Activated naive CD4-positive, alpha-beta T cell treated with anti-CD3 and anti-CD28 coated beads, Interleukin-2, amount 50 U/mL, for 24 hours (primary cell): ENCODE measurements at regions not wholly inside any gene's neighbourhood (a gene's known extent, or its start where the extent isn't known, plus 50 kb on each side); places are given as distances from the start of the nearest gene placed in this dataset.

Experiments
- H3K27ac Mint-ChIP-seq: one replicate; pipeline ENCODE4 v1.8.0; 2021; ENCODE audit warnings: mild to moderate bottlenecking, mixed read lengths
- H3K27me3 Mint-ChIP-seq: one replicate; pipeline ENCODE4 v1.8.0; 2021; ENCODE audit warnings: mixed read lengths
- H3K36me3 Mint-ChIP-seq: one replicate; pipeline ENCODE4 v1.8.0; 2021; ENCODE audit warnings: mixed read lengths
- H3K4me1 Mint-ChIP-seq: one replicate; pipeline ENCODE4 v1.8.0; 2021; ENCODE audit warnings: mixed read lengths
- H3K4me3 Mint-ChIP-seq: one replicate; pipeline ENCODE4 v1.8.0; 2021; ENCODE audit warnings: mild to moderate bottlenecking, mixed read lengths
- H3K9me3 Mint-ChIP-seq: one replicate; pipeline ENCODE4 v1.8.0; 2021; ENCODE audit warnings: mixed read lengths

DNA sequence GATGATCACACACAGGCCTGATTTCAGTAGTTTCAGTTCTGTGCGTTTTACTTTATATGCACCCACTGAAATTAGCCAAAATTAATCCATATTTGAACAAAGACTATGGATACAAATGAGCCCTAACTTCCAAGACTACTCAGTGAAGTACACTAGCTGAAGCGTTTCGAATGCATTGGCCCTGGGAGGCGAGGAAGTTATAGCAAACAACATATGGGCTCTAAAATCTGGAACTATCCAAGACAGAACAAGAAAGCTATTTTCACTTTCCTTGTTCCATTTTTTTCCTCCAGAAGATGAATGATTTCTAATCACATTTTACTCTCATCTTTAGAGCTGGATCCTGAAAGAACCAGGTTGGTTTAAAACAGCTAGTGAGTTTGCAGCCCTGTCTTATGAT is 399.4 kb upstream of the HNRNPA3 start:
- Mint-ChIP-seq H3K4me3 (no peak overlapping the region), H3K36me3 (no peaks in the 10 kb centered on the region), H3K27me3 (no peaks in the 10 kb centered on the region), H3K9me3 (no peaks in the 10 kb centered on the region), H3K4me1 (peaks cover 13% of the 10 kb centered on the region), H3K27ac (no peak overlapping the region)

DNA sequence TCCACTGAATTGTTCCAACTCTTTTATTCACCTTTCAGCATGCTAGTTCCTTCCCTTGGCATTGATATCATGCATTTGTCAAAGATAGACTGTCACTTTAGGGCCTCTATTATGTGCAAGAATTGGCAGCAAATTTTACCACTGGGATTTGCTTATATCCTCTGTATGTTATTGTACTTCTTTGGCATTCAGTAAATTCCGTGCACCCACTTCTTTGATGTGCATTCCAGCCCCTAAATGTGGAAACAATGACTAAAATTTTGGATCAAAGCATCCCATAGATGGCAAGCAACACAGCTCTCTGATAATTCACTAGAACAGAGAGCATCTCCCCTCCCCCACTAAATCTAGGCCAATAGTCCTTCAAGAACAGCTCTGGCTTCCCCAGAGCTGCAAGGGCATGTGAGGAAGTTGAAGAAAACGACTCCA is 399.0 kb upstream of the HNRNPA3 start:
- H3K9me3 Mint-ChIP-seq = no peaks in the 10 kb centered on the region
- no peak overlapping the region for H3K27ac Mint-ChIP-seq
- no peak overlapping the region for H3K4me3 Mint-ChIP-seq
- no peaks in the 10 kb centered on the region for H3K27me3 Mint-ChIP-seq
- no peaks in the 10 kb centered on the region for H3K36me3 Mint-ChIP-seq
- peaks cover 13% of the 10 kb centered on the region for H3K4me1 Mint-ChIP-seq

DNA sequence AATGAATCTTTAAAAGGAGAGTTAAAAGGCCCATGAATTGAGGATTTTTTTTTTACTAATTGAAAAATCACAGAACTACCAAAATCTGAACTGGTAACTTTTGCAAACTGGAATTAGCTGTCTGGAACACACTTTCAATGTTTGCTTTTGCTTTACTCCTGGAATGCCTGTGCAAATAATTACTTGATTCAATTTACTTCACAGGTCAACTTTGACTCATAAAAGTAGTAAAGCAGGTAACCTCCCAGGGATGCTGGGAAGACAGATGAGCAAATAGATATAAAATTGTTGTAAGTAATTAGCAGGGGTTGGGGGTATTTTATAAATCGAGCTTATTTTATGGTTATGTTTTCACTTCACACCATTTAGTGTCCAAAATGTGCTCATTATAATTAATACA is 398.3 kb upstream of the HNRNPA3 start:
- Mint-ChIP-seq H3K27ac (no peak overlapping the region), H3K4me1 (peaks cover 13% of the 10 kb centered on the region), H3K36me3 (no peaks in the 10 kb centered on the region), H3K9me3 (no peaks in the 10 kb centered on the region), H3K27me3 (no peaks in the 10 kb centered on the region), H3K4me3 (no peak overlapping the region)

DNA sequence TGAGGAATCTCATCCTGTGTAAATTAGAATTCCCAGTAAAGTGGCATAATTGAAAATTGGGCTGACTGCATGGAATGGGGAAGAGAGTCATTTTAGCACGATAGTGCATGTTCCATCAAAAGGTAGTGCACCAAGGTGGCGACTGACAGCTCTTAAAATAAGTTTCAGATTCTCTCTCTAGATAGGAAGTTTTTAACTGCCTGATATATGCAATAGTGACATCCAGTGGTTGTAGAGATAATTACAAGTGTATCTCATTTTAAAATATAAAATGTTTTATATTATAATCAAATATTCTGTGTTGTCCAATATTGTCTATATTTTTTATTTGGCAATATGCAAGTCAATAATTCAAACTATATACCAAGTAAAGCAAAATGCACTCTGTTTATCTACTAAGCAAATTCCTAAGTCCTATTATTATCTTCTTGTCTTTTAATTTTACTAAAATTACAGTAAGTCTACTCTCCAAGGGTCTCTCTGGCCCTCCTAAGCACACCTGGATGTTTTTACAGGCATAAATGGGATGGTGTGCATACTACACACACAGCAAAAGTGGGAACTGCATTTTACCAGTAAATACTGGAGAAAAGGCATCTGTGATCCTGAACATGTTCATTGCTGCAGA is 397.7 kb upstream of the HNRNPA3 start:
- Mint-ChIP-seq H3K27ac (no peak overlapping the region), H3K36me3 (no peaks in the 10 kb centered on the region), H3K9me3 (no peaks in the 10 kb centered on the region), H3K4me3 (peak overlapping the region; percentile 21), H3K4me1 (peaks cover 13% of the 10 kb centered on the region), H3K27me3 (no peaks in the 10 kb centered on the region)

DNA sequence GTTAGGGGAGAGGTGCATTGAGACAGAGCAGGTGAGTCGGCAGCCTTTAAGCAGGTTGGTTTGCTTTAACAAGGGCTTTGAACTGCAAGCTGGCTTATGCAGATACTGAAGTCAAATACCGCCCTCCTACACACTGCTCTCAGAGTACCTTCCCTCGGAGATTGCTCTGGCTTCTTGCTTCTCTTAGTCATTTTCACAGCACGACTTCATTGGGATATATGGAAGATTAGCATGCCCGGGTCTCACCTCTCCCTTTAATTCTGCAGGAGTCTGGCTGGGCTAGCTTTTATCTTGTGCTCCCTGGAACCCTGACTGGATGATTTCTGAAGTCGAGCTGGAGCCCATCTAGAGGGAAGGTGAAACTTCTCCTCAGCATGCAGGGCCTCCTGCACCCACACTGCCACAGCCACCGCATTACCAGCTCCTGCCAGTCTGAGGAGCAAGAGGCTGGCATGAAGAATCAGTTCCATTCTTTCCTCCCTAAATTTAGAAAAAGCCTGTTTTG is 395.5 kb upstream of the HNRNPA3 start:
- Mint-ChIP-seq H3K4me1 (peaks cover 16% of the 10 kb centered on the region), H3K4me3 (no peak overlapping the region), H3K9me3 (no peaks in the 10 kb centered on the region), H3K27ac (no peak overlapping the region), H3K27me3 (no peaks in the 10 kb centered on the region), H3K36me3 (no peaks in the 10 kb centered on the region)

DNA sequence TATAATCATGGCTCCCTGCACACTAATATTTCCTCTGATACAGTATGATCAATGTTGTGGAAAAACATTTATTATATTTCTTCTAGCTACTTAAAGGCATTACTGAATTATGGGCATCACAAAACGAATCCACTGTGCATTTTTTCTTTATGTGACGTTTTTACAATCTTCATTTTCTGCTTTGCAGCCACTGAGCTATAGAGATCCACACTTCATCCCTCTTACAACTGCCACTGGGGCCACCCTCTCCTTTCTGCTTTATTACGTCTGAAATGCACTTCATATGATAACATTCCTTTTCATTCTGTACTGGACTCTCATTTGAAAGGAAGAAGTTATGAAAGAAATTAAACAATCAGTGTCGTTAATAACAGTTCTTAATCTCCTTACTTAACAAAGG is 394.5 kb upstream of the HNRNPA3 start:
- Mint-ChIP-seq H3K27ac (no peak overlapping the region), H3K4me3 (no peak overlapping the region), H3K4me1 (peaks cover 22% of the 10 kb centered on the region), H3K9me3 (no peaks in the 10 kb centered on the region), H3K27me3 (no peaks in the 10 kb centered on the region), H3K36me3 (no peaks in the 10 kb centered on the region)

DNA sequence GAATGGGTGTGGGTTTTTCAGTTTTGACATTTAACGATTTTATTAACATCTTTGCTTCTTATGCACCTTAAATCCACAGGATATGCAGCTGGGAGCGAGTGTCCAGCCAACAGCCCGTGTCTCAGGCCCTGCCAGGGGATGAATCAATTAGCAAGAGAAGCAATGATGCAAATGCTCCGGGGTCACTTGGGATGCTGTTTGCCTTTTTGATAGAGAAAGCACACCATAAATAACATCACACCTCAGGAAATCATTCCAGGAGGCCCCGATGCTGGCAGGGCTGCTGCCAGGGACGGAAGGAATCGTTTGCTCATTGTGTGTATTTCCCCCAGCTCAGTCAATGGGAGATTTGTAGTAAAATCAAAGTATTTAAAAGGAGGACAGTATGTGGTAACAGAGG is 394.0 kb upstream of the HNRNPA3 start:
- H3K4me1 Mint-ChIP-seq = peaks cover 22% of the 10 kb centered on the region

DNA sequence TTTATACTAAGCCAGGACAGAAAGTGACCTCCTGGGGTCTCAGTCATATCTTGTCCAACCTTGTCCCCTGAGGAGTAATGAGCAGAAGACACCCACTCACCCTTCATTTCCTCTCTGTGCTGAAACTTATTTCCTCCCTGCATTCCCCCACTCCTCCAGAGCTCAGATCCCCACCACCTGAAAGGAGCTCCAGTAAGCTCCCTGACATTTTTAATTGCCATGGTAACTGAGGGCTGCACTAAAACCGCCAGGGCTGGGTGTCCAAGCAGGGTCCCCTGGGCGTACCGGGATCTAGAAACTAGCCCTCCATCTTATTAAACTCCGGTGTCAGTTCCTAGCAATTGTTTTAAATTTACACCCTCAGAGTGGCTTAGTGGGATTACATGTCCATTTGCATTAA is 393.3 kb upstream of the HNRNPA3 start:
- Mint-ChIP-seq H3K9me3 (no peaks in the 10 kb centered on the region), H3K36me3 (no peaks in the 10 kb centered on the region), H3K27me3 (no peaks in the 10 kb centered on the region), H3K27ac (no peak overlapping the region), H3K4me3 (no peak overlapping the region), H3K4me1 (peaks cover 29% of the 10 kb centered on the region)

More for the DNA sequence above, 394.0 kb upstream of the HNRNPA3 start:
- no peaks in the 10 kb centered on the region for H3K27me3 Mint-ChIP-seq
- H3K27ac Mint-ChIP-seq = no peak overlapping the region
- H3K4me3 Mint-ChIP-seq = no peak overlapping the region
- H3K9me3 Mint-ChIP-seq = no peaks in the 10 kb centered on the region
- H3K36me3 Mint-ChIP-seq = no peaks in the 10 kb centered on the region

DNA sequence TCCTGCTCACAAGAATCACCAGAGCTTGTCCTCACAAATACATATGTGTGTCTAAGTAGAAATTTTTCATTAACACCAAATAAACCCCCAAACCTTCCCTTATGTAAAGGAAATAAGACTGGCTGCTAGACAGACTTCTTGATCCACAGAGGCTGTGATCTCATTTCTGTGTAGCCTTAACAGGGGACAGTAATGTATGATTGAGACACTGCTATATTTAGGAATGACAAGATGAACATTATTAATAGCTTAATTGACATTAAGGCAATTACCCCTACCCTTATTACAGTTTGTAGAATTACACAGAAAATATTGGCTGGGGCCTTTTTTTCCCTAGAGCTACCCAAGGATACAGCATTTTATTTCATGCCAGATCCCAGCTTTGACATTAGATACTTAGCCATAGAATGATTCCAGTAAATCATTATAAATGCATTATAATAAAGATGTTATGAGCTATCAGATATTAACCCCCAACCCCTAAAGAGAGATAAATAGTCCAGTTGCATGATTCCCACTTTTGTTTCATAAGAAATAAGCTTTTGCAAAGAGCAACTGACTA is 392.1 kb upstream of the HNRNPA3 start:
- no peak overlapping the region for H3K27ac Mint-ChIP-seq
- H3K4me3 Mint-ChIP-seq = no peak overlapping the region
- no peaks in the 10 kb centered on the region for H3K36me3 Mint-ChIP-seq
- H3K4me1 Mint-ChIP-seq = peaks cover 35% of the 10 kb centered on the region
- no peaks in the 10 kb centered on the region for H3K9me3 Mint-ChIP-seq
- no peaks in the 10 kb centered on the region for H3K27me3 Mint-ChIP-seq

DNA sequence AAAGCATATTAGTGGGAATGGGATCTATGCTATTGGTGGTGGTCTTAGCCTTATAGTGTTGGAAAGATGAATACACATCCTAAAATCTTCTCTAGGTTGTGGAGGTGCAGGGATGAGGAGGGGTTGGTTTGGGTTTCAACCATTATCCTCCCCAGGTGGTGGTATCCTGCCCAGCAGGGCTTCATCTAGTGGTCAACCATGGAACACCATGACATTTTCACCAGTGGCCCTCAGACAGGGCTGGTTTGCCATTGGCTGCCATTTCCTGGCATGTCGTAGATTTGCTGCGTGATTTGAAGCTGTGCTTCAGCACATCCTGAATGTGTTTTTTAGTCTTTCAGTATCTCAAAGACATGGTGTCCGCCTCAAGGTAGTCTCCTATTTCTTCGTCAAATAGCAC is 391.2 kb upstream of the HNRNPA3 start:
- no peaks in the 10 kb centered on the region for H3K36me3 Mint-ChIP-seq
- H3K9me3 Mint-ChIP-seq = no peaks in the 10 kb centered on the region
- H3K27ac Mint-ChIP-seq = no peak overlapping the region
- H3K27me3 Mint-ChIP-seq = no peaks in the 10 kb centered on the region
- H3K4me1 Mint-ChIP-seq = peaks cover 40% of the 10 kb centered on the region
- H3K4me3 Mint-ChIP-seq = no peak overlapping the region

DNA sequence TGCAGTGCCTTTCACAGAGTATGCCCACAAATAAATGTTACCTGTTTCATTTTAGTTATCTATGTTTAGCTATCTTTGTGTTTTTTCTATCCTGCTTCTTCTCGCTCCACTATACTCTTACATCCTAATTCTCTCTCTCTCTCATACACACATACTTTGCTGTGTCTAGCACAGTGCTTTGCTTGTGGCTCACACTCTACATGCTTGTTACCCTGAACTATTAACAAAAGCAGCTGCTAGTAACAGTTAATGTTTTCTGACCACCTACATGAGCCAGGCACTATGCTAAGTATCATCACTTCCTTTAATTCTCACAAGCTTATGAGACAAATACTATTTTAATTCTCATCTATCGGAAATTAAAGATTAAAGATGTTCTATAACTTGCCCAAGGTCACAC is 390.5 kb upstream of the HNRNPA3 start:
- H3K4me1 Mint-ChIP-seq = peaks cover 47% of the 10 kb centered on the region
- H3K9me3 Mint-ChIP-seq = no peaks in the 10 kb centered on the region
- H3K27ac Mint-ChIP-seq = no peak overlapping the region
- no peak overlapping the region for H3K4me3 Mint-ChIP-seq
- no peaks in the 10 kb centered on the region for H3K27me3 Mint-ChIP-seq
- no peaks in the 10 kb centered on the region for H3K36me3 Mint-ChIP-seq

DNA sequence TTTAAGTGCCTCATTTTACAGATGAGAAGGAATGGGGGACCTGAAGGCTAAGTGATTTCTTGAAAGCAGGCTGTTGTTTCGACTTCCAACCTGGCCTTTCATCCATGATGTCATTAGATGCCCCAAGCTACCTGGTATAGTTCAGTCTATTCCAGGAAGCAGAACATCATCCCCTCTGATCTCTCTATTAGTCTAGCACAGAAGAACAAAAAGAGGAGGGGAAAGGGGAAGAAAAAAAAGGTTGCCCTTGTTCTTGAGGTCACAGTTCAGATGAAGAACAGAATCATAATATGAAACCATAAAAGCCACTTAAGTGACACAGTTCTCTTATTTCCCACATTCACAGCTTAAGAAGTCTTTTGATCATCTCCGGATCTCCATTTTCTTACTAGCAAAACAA is 386.2 kb upstream of the HNRNPA3 start:
- Mint-ChIP-seq H3K27ac (peak overlapping the region; percentile 82), H3K4me3 (peak overlapping the region; percentile 37), H3K36me3 (no peaks in the 10 kb centered on the region), H3K9me3 (no peaks in the 10 kb centered on the region), H3K4me1 (peaks cover 67% of the 10 kb centered on the region), H3K27me3 (no peaks in the 10 kb centered on the region)

DNA sequence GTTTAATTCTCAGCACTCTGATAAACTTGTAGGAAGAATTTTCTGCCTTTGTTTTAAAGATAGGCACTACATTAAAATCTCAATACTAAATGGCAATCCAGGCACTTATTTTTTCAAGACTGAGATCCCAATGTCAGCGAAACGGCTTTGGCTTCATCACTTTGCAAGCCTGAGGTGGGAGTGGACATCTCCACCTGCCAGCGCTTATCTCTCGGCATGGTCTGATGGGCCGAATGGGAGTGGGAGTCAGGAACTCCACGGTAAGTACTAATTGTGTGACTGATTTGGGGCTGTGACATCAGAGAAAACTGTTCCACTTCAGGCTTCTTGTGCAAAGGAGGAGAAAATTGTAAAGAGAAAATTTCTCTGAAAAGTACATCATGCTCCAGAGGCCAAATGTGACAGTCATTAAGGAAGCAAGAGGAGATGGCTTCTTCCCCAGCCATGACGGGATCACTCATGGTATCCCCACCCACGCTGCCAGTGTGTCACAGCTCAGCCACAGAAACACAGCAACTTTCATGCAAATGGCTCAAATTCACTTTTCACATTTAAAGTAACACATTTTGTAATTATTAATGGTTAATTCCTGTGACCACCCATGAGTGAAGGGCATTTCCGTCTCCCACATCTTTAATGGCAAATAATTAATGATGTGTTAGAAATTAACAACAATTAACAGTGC is 385.5 kb upstream of the HNRNPA3 start:
- no peaks in the 10 kb centered on the region for H3K27me3 Mint-ChIP-seq
- H3K9me3 Mint-ChIP-seq = no peaks in the 10 kb centered on the region
- H3K36me3 Mint-ChIP-seq = no peaks in the 10 kb centered on the region
- peaks cover 64% of the 10 kb centered on the region for H3K4me1 Mint-ChIP-seq
- peak overlapping the region; percentile 37 for H3K4me3 Mint-ChIP-seq
- peak overlapping the region; percentile 82 for H3K27ac Mint-ChIP-seq

DNA sequence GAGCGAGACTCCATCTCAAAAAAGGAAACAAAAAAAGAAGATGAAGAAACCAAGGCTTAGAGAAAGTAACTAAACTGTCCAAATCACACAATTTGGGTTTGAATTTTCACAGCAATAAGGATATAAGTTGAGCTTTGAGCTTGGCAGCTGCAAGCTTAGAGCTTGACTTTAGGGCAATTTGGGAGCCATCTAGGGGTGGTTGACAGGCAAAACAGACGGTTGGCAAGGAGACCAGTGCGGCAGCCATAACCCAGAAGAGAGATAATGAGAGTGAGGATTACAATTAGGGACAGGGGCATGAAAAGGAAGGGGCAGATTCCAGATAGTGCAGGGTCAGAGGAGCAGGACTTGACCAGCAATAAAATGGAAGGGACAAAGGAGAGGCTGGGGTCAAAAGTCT is 382.2 kb upstream of the HNRNPA3 start:
- Mint-ChIP-seq H3K27ac (no peak overlapping the region), H3K9me3 (no peaks in the 10 kb centered on the region), H3K4me3 (no peak overlapping the region), H3K36me3 (no peaks in the 10 kb centered on the region), H3K27me3 (no peaks in the 10 kb centered on the region), H3K4me1 (peaks cover 40% of the 10 kb centered on the region)

DNA sequence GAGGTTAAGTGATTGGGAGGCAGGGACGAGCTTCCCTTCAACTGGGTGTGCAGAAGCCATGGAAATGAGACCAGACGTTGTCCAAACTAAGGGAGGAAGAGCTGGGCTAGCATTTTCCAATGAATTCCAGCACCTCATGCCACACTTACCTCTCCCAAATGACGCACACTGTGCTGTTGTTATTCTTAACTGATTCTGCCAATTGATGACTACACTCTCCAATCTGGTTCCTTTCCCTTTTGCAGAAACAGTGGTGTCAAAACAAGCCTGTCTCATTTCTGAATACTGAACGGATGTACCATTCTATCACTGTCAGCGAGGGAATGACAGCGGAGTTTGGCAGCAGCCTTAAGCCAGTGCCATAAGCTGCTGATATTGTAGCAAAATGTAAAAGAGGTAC is 380.5 kb upstream of the HNRNPA3 start:
- peaks cover 23% of the 10 kb centered on the region for H3K4me1 Mint-ChIP-seq
- no peak overlapping the region for H3K4me3 Mint-ChIP-seq
- no peaks in the 10 kb centered on the region for H3K9me3 Mint-ChIP-seq
- H3K36me3 Mint-ChIP-seq = no peaks in the 10 kb centered on the region
- no peak overlapping the region for H3K27ac Mint-ChIP-seq
- H3K27me3 Mint-ChIP-seq = no peaks in the 10 kb centered on the region

DNA sequence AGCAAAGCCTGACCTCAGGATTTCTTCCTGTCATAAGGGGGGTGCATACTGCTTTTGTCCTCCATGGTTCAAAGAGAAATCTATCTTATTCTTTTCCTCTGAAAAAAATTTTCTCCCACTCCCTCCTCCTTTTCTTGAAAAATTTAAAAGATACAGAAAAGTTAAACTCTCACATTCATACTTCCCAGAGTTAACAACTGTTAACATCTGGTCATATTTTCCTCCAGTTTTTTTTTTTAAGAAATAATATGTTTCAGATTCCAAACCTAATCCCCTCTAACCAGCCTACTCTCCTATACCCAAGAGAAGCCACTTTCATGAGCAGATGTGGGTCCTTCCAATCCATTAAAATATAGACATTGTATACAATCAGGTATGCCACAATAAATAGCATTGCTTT is 378.9 kb upstream of the HNRNPA3 start:
- Mint-ChIP-seq H3K36me3 (no peaks in the 10 kb centered on the region), H3K4me3 (no peak overlapping the region), H3K4me1 (peaks cover 12% of the 10 kb centered on the region), H3K9me3 (no peaks in the 10 kb centered on the region), H3K27ac (no peak overlapping the region), H3K27me3 (no peaks in the 10 kb centered on the region)
